ENCODE measurements at regions not wholly inside any gene's neighbourhood (a gene's known extent, or its start where the extent isn't known, plus 50 kb on each side); places are given as distances from the start of the nearest gene placed in this dataset.

DNA sequence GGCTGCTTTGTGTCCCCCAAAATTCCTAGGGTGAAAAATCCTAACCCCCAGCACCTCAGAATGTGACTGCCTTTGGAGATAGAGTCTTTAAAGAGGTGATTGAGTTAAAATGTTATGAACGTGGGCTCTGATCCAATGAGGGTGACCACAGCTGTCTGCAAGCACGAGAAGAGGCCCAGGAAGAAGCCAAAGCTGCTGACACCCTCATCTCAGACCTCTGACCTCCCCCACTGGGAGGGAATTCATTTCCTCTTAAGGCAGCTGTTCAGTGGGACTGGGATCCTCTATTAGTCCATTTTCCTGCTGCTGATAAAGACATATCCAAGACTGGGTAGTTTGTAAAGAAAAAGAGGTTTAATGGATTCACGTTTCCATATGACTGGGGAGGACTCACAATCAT is 544.4 kb downstream of the DCDC2C start:
- ATAC-seq = no peak
- intact Hi-C loops (cut with DNase I) = no loop called here
- H3K27me3 ChIP-seq = peaks cover 0 to 7% (median 0%) of the 10 kb centered on the region in 4 donors
- H3K4me3 ChIP-seq = no peak overlapping the region
- no peaks in the 10 kb centered on the region for H3K36me3 ChIP-seq
- H3K27ac ChIP-seq = no peak overlapping the region
- no peaks in the 10 kb centered on the region for H3K4me1 ChIP-seq
- 27 to 34% methylated on average over 3 of the region's 3 CpGs for WGBS, 2 donors
- FAIRE-seq = no peak
- DNase-seq = no peak
- TF ChIP-seq, protein P1, sequence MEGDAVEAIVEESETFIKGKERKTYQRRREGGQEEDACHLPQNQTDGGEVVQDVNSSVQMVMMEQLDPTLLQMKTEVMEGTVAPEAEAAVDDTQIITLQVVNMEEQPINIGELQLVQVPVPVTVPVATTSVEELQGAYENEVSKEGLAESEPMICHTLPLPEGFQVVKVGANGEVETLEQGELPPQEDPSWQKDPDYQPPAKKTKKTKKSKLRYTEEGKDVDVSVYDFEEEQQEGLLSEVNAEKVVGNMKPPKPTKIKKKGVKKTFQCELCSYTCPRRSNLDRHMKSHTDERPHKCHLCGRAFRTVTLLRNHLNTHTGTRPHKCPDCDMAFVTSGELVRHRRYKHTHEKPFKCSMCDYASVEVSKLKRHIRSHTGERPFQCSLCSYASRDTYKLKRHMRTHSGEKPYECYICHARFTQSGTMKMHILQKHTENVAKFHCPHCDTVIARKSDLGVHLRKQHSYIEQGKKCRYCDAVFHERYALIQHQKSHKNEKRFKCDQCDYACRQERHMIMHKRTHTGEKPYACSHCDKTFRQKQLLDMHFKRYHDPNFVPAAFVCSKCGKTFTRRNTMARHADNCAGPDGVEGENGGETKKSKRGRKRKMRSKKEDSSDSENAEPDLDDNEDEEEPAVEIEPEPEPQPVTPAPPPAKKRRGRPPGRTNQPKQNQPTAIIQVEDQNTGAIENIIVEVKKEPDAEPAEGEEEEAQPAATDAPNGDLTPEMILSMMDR (IDR thresholded peaks at IDR 0.05) = no peak
- no peaks in the 10 kb centered on the region for H3K9me3 ChIP-seq

DNA sequence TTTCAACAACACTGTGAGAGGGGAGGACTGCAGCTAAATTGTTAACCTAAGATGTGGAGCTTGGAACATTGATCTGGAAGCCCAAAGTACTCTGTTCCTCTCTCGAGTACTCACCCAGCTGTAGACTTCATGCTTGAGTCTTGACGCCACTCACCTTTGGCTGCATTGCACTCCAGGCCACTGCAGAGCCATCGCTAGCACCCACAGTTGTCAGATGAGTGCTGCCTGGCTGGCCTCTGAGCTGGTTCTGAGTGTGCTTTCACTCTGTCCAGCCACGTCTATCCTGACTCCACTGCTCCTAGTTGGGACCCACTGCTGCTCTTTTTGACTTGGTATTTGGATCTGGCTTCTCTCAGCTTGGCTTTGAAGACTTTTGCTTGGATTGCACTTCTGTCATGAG is 552.1 kb downstream of the DCDC2C start:
- intact Hi-C loops (cut with DNase I) = no loop called here
- Histone ChIP-seq H3K27me3 (peaks cover 0 to 7% (median 0%) of the 10 kb centered on the region in 4 donors), H3K4me3 (no peak overlapping the region), H3K9me3 (no peaks in the 10 kb centered on the region), H3K27ac (no peak overlapping the region), H3K36me3 (no peaks in the 10 kb centered on the region), H3K4me1 (no peaks in the 10 kb centered on the region)
- no peak for FAIRE-seq
- no peak for ATAC-seq
- no peak for DNase-seq
- TF ChIP-seq, protein P1 (IDR thresholded peaks at IDR 0.05) = no peak
- 63 to 65% methylated on average over 4 of the region's 4 CpGs for WGBS, 2 donors

DNA sequence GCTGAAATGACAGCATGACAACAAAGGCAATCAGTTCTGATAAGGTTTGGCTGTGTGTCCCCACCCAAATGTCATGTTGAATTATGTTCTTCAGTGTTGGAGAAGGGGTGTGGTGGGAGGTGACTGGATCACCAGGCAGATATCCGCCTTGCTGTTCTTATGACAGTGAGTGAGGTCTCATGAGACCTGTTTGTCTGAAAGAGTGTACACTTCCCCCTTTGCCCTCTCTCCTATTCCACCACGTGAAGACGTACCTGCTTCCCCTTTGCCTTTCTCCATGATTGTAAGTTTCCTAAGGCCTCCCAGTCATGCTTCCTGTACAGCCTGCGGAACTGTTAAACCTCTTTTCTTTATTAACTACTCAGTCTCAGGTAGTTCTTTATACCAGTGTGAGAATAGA is 553.0 kb downstream of the DCDC2C start:
- H3K27ac ChIP-seq = no peak overlapping the region
- TF ChIP-seq, protein P1 (IDR thresholded peaks at IDR 0.05) = no peak
- 64 to 68% methylated on average over 4 of the region's 4 CpGs for whole genome bisulfite sequencing, 2 donors
- ATAC-seq = no peak
- no peaks in the 10 kb centered on the region for H3K36me3 ChIP-seq
- DNase-seq = no peak
- H3K4me1 ChIP-seq = no peaks in the 10 kb centered on the region
- no peak for FAIRE-seq
- intact Hi-C loops (cut with DNase I) = no loop called here
- peaks cover 0 to 4% (median 0%) of the 10 kb centered on the region in 4 donors for H3K27me3 ChIP-seq
- H3K9me3 ChIP-seq = no peaks in the 10 kb centered on the region
- H3K4me3 ChIP-seq = no peak overlapping the region

DNA sequence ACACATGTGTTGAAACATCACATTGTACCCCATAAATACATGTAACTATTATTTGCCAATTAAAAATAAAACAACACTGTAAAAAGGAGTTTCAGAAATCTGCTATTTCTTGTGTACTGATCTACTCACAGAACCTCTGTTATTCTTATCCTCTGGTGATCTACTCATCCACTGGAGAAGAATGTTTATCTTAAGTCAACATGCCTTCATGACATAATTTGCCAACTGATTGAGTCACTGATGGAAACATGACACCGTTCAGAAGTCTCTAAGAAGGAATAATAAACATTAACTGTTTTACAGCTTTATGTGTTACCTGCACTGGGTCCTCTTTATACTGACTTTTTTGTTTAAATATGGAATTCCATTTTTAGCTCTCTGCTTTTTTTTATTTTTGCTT is 555.2 kb downstream of the DCDC2C start:
- 16 to 26% methylated on average over 1 of the region's 1 CpG for WGBS, 2 donors
- no peak for FAIRE-seq
- Histone ChIP-seq H3K27ac (no peak overlapping the region), H3K9me3 (no peaks in the 10 kb centered on the region), H3K36me3 (no peaks in the 10 kb centered on the region), H3K4me3 (no peak overlapping the region), H3K4me1 (no peaks in the 10 kb centered on the region), H3K27me3 (peaks cover 0 to 5% (median 0%) of the 10 kb centered on the region in 4 donors)
- intact Hi-C loops (cut with DNase I) = no loop called here
- no peak for ATAC-seq
- TF ChIP-seq, protein P1 (IDR thresholded peaks at IDR 0.05) = no peak
- no peak for DNase-seq

DNA sequence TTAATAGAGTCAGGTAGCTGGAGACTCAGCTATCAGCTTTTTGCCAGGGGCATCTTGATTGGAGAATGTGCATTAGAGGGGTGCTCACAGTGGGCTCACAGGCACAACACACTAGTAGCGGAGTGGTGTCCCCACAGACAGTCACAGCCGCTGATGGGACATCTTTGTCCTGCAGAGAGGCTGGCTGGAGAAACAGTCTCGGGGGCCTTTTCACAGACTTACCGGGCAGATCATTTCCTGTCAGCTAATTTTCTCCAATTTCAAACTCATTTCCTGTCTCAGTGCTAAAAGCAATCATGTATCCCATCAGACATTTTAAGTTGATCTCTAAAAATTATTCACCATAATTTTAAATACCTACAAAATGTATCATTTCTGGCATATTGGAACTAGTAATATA is 562.6 kb downstream of the DCDC2C start:
- 63 to 72% methylated on average over 4 of the region's 4 CpGs for WGBS, 2 donors
- TF ChIP-seq, protein P1 (IDR thresholded peaks at IDR 0.05) = no peak
- ATAC-seq (no peak), DNase-seq (no peak), FAIRE-seq (no peak)
- intact Hi-C loops (cut with DNase I) = no loop called here
- peaks cover 0 to 6% (median 3%) of the 10 kb centered on the region in 4 donors for H3K27me3 ChIP-seq
- H3K4me3 ChIP-seq = no peak overlapping the region
- no peaks in the 10 kb centered on the region for H3K9me3 ChIP-seq
- H3K36me3 ChIP-seq = no peaks in the 10 kb centered on the region
- H3K4me1 ChIP-seq = no peaks in the 10 kb centered on the region
- H3K27ac ChIP-seq = no peak overlapping the region

Measured in pancreas (tissue), 10 donors.